NT2/D1 (cell line): ENCODE measurements at regions not wholly inside any gene's neighbourhood (a gene's known extent, or its start where the extent isn't known, plus 50 kb on each side); places are given as distances from the start of the nearest gene placed in this dataset.

ENCODE experiments used
- SUZ12 ChIP-seq: IDR thresholded peaks from 2 replicates; pipeline ENCODE4 v1.6.1; 2011; ENCODE audit not compliant: insufficient read length, insufficient read depth; ENCODE audit errors: extremely low read depth
- YY1 ChIP-seq: IDR thresholded peaks from 2 replicates; pipeline ENCODE4 v1.6.1; 2011; ENCODE audit not compliant: insufficient read length, insufficient read depth

DNA sequence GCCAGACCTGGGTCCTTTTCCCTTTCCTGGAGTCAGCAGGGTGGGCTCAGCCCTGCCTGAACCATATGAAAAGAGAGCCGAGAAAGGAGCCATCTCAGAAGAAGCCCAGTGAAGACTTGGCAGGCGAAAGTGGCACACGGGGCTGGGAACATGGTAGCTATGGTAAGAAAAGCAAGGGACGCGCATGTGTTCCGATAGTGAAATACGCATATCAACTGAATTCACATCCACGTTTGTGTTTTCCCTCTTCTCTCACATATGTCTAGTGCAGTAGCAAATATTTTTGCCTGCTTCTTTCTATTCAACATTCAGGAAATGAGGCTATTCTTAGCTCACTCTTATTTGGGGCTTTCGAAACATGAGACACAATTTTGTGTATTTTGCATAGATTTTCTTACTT, 54.1 kb upstream of the PEG3 start:
- TF ChIP-seq YY1 (no peak), SUZ12 (no peak)
